HepG2 (cell line): ENCODE measurements at regions not wholly inside any gene's neighbourhood (a gene's known extent, or its start where the extent isn't known, plus 50 kb on each side); places are given as distances from the start of the nearest gene placed in this dataset.

Experiments
- ESRRA ChIP-seq: sonication (generic); formaldehyde crosslinking; IDR thresholded peaks from 2 replicates; pipeline ENCODE4 v1.5.1; 2020; ENCODE audit warnings: mild to moderate bottlenecking, low read depth, missing genetic modification reagents
- EZH2 ChIP-seq: conservative IDR thresholded peaks from 2 replicates; pipeline ENCODE4 v1.6.1; 2012; ENCODE audit warnings: mild to moderate bottlenecking, low read depth, low read length, moderate library complexity
- GABPA ChIP-seq, 2 experiments: IDR thresholded peaks; 2 replicates each; pipeline ENCODE4 v1.6.1; 2011 to 2016; ENCODE audit warnings: low read depth in 2 of 2, low read length in 1 of 2, missing biosample characterization in 1 of 2, missing genetic modification characterization in 1 of 2
- KLF9 ChIP-seq: IDR thresholded peaks from 2 replicates; pipeline ENCODE4 v1.6.1; 2016; ENCODE audit warnings: low read depth
- SRY ChIP-seq: sonication (generic); formaldehyde crosslinking; IDR thresholded peaks from 2 replicates; pipeline ENCODE4 v1.8.0; 2022; ENCODE audit warnings: mild to moderate bottlenecking, missing genetic modification reagents
- ZNF101 ChIP-seq: sonication (generic); formaldehyde crosslinking; IDR thresholded peaks from 2 replicates; pipeline ENCODE4 v1.4.0; 2020; ENCODE audit warnings: mild to moderate bottlenecking, low read depth, missing genetic modification reagents, borderline replicate concordance
- ZNF382 ChIP-seq: sonication (generic); formaldehyde crosslinking; IDR thresholded peaks from 2 replicates; pipeline ENCODE4 v1.5.0; 2020; ENCODE audit warnings: missing genetic modification reagents, mild to moderate bottlenecking, borderline replicate concordance
- ZNF619 ChIP-seq: sonication (generic); formaldehyde crosslinking; IDR thresholded peaks from 2 replicates; pipeline ENCODE4 v1.4.0; 2020; ENCODE audit warnings: mild to moderate bottlenecking, missing genetic modification reagents
- ZNF644 ChIP-seq: IDR thresholded peaks from 2 replicates; pipeline ENCODE4 v1.6.1; 2016; ENCODE audit warnings: low read depth
- ZSCAN12 ChIP-seq: sonication (generic); formaldehyde crosslinking; IDR thresholded peaks from 2 replicates; pipeline ENCODE4 v1.9.0; 2021; ENCODE audit warnings: mild to moderate bottlenecking, missing genetic modification reagents
- TF ChIP-seq, protein P1 (sequence below): fragments of 450-650 bp; IDR thresholded peaks from 2 replicates; pipeline ENCODE4 v1.6.1; 2017; ENCODE audit warnings: mild to moderate bottlenecking
- TF ChIP-seq, protein P2 (sequence below): sonication (generic); formaldehyde crosslinking; IDR thresholded peaks from 2 replicates; pipeline ENCODE4 v1.4.0; 2020; ENCODE audit warnings: low read depth, mild to moderate bottlenecking, missing genetic modification reagents
- TF ChIP-seq, protein P3 (sequence below): sonication (generic); formaldehyde crosslinking; IDR thresholded peaks from 2 replicates; pipeline ENCODE4 v1.5.0; 2020; ENCODE audit warnings: mild to moderate bottlenecking, missing genetic modification reagents
- TF ChIP-seq, protein P4 (sequence below): sonication (generic); formaldehyde crosslinking; IDR thresholded peaks from 2 replicates; pipeline ENCODE4 v1.4.0; 2020; ENCODE audit warnings: missing genetic modification reagents, borderline replicate concordance
- TF ChIP-seq, protein P5 (sequence below), 2 experiments: sonication (generic) in 1 of 2; formaldehyde crosslinking in 1 of 2; IDR thresholded peaks; 2 replicates each; pipeline versions ENCODE4 v1.4.0 to v1.6.1; 2018 to 2020; ENCODE audit warnings: missing genetic modification reagents in 2 of 2, borderline replicate concordance in 1 of 2, low read depth in 1 of 2, mild to moderate bottlenecking in 1 of 2, missing biosample characterization in 1 of 2

DNA sequence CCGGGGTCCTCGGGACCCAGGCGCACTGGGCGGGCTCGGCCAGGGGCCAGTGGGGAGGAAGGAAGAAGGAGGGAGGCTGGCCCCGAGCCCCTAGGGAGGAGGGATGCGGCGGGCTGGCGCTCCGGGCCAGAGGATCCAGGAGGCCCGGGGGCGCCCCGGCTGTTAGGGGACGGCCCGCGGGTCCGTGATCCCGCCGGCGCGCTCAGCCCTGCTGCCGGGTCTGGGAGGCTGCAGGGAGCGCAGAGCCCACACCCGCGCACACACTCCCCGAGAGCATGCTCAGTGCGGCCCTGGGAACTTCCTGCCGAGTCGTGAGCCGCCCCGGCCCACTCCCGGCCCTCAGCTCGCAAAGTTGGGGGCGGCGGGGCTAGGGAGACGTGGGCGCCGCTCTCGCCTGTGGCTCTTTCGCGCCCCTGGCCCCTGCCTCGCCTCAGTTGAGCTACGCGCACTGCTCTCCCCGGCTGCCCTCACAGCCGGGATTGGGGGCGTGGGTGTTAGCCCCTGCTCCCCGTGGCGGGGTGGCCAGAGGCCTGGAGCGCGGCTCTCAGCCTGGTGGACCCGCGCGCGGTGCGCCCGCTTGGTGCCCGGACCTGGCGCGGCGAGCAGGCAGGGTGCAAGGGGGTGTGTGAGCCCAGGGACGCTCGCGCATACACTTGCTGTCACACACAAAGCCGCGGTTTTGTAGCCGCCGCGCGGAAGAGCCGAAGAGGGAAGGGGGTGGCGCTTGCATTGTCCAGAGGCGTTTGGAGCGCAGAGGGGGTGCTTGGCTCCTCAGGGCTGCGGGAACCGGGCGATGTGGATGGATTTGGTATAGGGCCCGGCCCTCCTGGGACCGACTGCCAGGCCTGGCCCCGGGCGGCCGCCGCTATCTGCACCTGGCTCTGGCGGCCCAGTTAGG is 132.9 kb upstream of the MGAT5 start (continued):
- TF ChIP-seq, protein P1, sequence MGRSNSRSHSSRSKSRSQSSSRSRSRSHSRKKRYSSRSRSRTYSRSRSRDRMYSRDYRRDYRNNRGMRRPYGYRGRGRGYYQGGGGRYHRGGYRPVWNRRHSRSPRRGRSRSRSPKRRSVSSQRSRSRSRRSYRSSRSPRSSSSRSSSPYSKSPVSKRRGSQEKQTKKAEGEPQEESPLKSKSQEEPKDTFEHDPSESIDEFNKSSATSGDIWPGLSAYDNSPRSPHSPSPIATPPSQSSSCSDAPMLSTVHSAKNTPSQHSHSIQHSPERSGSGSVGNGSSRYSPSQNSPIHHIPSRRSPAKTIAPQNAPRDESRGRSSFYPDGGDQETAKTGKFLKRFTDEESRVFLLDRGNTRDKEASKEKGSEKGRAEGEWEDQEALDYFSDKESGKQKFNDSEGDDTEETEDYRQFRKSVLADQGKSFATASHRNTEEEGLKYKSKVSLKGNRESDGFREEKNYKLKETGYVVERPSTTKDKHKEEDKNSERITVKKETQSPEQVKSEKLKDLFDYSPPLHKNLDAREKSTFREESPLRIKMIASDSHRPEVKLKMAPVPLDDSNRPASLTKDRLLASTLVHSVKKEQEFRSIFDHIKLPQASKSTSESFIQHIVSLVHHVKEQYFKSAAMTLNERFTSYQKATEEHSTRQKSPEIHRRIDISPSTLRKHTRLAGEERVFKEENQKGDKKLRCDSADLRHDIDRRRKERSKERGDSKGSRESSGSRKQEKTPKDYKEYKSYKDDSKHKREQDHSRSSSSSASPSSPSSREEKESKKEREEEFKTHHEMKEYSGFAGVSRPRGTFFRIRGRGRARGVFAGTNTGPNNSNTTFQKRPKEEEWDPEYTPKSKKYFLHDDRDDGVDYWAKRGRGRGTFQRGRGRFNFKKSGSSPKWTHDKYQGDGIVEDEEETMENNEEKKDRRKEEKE: no peak
- TF ChIP-seq, protein P2, sequence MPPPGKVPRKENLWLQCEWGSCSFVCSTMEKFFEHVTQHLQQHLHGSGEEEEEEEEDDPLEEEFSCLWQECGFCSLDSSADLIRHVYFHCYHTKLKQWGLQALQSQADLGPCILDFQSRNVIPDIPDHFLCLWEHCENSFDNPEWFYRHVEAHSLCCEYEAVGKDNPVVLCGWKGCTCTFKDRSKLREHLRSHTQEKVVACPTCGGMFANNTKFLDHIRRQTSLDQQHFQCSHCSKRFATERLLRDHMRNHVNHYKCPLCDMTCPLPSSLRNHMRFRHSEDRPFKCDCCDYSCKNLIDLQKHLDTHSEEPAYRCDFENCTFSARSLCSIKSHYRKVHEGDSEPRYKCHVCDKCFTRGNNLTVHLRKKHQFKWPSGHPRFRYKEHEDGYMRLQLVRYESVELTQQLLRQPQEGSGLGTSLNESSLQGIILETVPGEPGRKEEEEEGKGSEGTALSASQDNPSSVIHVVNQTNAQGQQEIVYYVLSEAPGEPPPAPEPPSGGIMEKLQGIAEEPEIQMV: no peak
- TF ChIP-seq SRY (CRISPR knock-in tag): 0 out of 2 replicates have a peak, but pooled peaks have one; percentile 41
- TF ChIP-seq ZNF619: peak; percentile 88; the same call in 1 of the 2 replicates
- no peak; the same call in 1 of the 2 replicates for TF ChIP-seq GABPA (IDR thresholded peaks at IDR 0.05; ENCODE audit: low read depth, low read length)
- no peak for TF ChIP-seq GABPA (CRISPR knock-in tag; IDR thresholded peaks at IDR 0.05; ENCODE audit: low read depth)
- no peak for TF ChIP-seq ZNF382 (CRISPR knock-in tag)
- 0 out of 2 replicates have a peak, but pooled peaks have one; percentile 36 for TF ChIP-seq KLF9
- no peak for TF ChIP-seq EZH2
- TF ChIP-seq, protein P3, sequence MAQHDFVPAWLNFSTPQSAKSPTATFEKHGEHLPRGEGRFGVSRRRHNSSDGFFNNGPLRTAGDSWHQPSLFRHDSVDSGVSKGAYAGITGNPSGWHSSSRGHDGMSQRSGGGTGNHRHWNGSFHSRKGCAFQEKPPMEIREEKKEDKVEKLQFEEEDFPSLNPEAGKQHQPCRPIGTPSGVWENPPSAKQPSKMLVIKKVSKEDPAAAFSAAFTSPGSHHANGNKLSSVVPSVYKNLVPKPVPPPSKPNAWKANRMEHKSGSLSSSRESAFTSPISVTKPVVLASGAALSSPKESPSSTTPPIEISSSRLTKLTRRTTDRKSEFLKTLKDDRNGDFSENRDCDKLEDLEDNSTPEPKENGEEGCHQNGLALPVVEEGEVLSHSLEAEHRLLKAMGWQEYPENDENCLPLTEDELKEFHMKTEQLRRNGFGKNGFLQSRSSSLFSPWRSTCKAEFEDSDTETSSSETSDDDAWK (CRISPR knock-in tag): no peak
- no peak for TF ChIP-seq ZSCAN12 (CRISPR knock-in tag)
- TF ChIP-seq, protein P4, sequence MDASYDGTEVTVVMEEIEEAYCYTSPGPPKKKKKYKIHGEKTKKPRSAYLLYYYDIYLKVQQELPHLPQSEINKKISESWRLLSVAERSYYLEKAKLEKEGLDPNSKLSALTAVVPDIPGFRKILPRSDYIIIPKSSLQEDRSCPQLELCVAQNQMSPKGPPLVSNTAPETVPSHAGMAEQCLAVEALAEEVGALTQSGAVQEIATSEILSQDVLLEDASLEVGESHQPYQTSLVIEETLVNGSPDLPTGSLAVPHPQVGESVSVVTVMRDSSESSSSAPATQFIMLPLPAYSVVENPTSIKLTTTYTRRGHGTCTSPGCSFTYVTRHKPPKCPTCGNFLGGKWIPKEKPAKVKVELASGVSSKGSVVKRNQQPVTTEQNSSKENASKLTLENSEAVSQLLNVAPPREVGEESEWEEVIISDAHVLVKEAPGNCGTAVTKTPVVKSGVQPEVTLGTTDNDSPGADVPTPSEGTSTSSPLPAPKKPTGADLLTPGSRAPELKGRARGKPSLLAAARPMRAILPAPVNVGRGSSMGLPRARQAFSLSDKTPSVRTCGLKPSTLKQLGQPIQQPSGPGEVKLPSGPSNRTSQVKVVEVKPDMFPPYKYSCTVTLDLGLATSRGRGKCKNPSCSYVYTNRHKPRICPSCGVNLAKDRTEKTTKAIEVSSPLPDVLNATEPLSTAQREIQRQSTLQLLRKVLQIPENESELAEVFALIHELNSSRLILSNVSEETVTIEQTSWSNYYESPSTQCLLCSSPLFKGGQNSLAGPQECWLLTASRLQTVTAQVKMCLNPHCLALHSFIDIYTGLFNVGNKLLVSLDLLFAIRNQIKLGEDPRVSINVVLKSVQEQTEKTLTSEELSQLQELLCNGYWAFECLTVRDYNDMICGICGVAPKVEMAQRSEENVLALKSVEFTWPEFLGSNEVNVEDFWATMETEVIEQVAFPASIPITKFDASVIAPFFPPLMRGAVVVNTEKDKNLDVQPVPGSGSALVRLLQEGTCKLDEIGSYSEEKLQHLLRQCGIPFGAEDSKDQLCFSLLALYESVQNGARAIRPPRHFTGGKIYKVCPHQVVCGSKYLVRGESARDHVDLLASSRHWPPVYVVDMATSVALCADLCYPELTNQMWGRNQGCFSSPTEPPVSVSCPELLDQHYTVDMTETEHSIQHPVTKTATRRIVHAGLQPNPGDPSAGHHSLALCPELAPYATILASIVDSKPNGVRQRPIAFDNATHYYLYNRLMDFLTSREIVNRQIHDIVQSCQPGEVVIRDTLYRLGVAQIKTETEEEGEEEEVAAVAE (CRISPR knock-in tag): no peak
- TF ChIP-seq ZNF644 (CRISPR knock-in tag): no peak
- TF ChIP-seq, protein P5, sequence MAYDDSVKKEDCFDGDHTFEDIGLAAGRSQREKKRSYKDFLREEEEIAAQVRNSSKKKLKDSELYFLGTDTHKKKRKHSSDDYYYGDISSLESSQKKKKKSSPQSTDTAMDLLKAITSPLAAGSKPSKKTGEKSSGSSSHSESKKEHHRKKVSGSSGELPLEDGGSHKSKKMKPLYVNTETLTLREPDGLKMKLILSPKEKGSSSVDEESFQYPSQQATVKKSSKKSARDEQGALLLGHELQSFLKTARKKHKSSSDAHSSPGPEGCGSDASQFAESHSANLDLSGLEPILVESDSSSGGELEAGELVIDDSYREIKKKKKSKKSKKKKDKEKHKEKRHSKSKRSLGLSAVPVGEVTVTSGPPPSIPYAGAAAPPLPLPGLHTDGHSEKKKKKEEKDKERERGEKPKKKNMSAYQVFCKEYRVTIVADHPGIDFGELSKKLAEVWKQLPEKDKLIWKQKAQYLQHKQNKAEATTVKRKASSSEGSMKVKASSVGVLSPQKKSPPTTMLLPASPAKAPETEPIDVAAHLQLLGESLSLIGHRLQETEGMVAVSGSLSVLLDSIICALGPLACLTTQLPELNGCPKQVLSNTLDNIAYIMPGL (CRISPR knock-in tag; IDR thresholded peaks at IDR 0.05; ENCODE audit: borderline replicate concordance in 1 of 2, low read depth in 1 of 2): peak; percentile 34 to 87; a peak in 3 of 4 replicates
- TF ChIP-seq ESRRA (CRISPR knock-in tag): no peak
- TF ChIP-seq ZNF101 (CRISPR knock-in tag): no peak
